Loucy (cell line): ENCODE measurements at regions not wholly inside any gene's neighbourhood (a gene's known extent, or its start where the extent isn't known, plus 50 kb on each side); places are given as distances from the start of the nearest gene placed in this dataset.

ENCODE experiments used
- H2AFZ ChIP-seq: fragments of 200-600 bp; sonication (generic); 2 replicates; pipeline ENCODE4 v1.6.0; 2016; ENCODE audit warnings: antibody characterized with exemption, mild to moderate bottlenecking, low read length, moderate library complexity
- H3F3A ChIP-seq: fragments of 200-600 bp; 2 replicates; pipeline ENCODE4 v1.6.0; 2016; ENCODE audit warnings: antibody characterized with exemption, low read depth, mild to moderate bottlenecking
- H3K27me3 ChIP-seq: fragments of 200-600 bp; sonication (generic); 2 replicates; pipeline ENCODE4 v1.6.1; 2014; ENCODE audit warnings: low read length, mild to moderate bottlenecking; ENCODE audit not compliant: insufficient read depth, poor library complexity, severe bottlenecking
- H3K36me3 ChIP-seq: fragments of 200-600 bp; sonication (generic); 2 replicates; pipeline ENCODE4 v1.6.1; 2016; ENCODE audit warnings: low read length; ENCODE audit not compliant: insufficient read depth
- H3K4me1 ChIP-seq: fragments of 200-600 bp; sonication (generic); 2 replicates; pipeline ENCODE4 v1.5.1; 2014; ENCODE audit warnings: low read length, mild to moderate bottlenecking; ENCODE audit not compliant: insufficient read depth, poor library complexity, severe bottlenecking
- H3K4me2 ChIP-seq: fragments of 200-600 bp; sonication (generic); 2 replicates; pipeline ENCODE4 v1.6.0; 2014; ENCODE audit warnings: antibody characterized with exemption, low read length, low read depth, mild to moderate bottlenecking; ENCODE audit not compliant: poor library complexity, severe bottlenecking
- H3K4me3 ChIP-seq: fragments of 200-600 bp; sonication (generic); 2 replicates; pipeline ENCODE4 v1.5.1; 2014; ENCODE audit warnings: low read length, mild to moderate bottlenecking, mixed read lengths; ENCODE audit not compliant: poor library complexity, severe bottlenecking
- H3K79me2 ChIP-seq: fragments of 200-600 bp; sonication (generic); 2 replicates; pipeline ENCODE4 v1.6.1; 2014; ENCODE audit warnings: low read length; ENCODE audit not compliant: insufficient read depth
- H3K9ac ChIP-seq: fragments of 200-600 bp; sonication (generic); 2 replicates; pipeline ENCODE4 v1.6.0; 2014; ENCODE audit warnings: mild to moderate bottlenecking, low read depth, low read length, moderate library complexity; ENCODE audit not compliant: poor library complexity, severe bottlenecking
- H3K9me2 ChIP-seq: fragments of 200-600 bp; sonication (generic); replicated peaks from 2 replicates; pipeline ENCODE4 v1.6.1; 2016; ENCODE audit warnings: low read depth, low read length, mixed read lengths
- H3K9me3 ChIP-seq: fragments of 200-600 bp; sonication (generic); 2 replicates; pipeline ENCODE4 v1.6.1; 2014; ENCODE audit warnings: mild to moderate bottlenecking, antibody characterized with exemption, low read length, low read depth; ENCODE audit not compliant: insufficient read depth
- H4K20me1 ChIP-seq: fragments of 200-600 bp; sonication (generic); 2 replicates; pipeline ENCODE4 v1.6.0; 2014; ENCODE audit warnings: antibody characterized with exemption, low read length, mild to moderate bottlenecking; ENCODE audit not compliant: insufficient read depth, poor library complexity, severe bottlenecking
- EZH2phosphoT487 ChIP-seq: fragments of 200-600 bp; IDR thresholded peaks from 2 replicates; pipeline ENCODE4 v1.6.1; 2018; ENCODE audit warnings: antibody characterized with exemption, mild to moderate bottlenecking, moderate library complexity, borderline replicate concordance
- TF ChIP-seq, protein P1 (sequence below): fragments of 200-600 bp; sonication (generic); conservative IDR thresholded peaks from 2 replicates; pipeline ENCODE4 v1.5.1; 2014; ENCODE audit warnings: mild to moderate bottlenecking, antibody characterized with exemption, low read length

DNA sequence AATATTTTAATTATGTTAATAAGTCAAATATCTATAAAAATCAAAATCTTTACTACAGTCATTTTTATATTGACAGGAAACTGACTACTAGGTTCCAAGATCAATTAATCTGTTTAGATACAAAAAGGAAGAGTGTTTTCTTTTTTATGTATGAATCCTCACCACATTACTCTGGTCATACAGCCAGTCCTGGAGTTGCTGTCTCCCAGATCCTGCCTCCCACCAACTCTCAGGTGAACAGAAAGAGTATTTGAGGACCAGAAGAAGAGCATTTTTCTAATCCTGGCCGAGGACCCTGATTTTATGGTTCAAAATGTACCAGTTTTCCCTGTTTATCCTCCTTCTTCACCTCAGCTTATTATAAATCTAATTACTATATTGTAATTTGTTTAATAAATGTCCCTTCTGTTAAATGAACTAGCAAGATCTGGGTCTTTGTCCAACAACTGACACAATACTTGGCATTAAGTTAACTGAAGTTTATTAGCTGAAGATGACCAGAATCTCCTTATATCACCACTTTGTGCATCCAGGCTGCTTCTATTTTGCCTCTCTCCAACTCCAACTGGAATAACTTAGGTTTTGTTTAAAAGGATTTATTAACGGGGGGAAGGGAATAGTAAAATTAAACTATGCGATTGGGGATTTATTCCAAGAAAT is 224.4 kb upstream of the PCDH7 start:
- H3K9me3 ChIP-seq, result no peaks in the 10 kb centered on the region
- H3K79me2 ChIP-seq, result no peaks in the 10 kb centered on the region
- TF ChIP-seq, protein P1, sequence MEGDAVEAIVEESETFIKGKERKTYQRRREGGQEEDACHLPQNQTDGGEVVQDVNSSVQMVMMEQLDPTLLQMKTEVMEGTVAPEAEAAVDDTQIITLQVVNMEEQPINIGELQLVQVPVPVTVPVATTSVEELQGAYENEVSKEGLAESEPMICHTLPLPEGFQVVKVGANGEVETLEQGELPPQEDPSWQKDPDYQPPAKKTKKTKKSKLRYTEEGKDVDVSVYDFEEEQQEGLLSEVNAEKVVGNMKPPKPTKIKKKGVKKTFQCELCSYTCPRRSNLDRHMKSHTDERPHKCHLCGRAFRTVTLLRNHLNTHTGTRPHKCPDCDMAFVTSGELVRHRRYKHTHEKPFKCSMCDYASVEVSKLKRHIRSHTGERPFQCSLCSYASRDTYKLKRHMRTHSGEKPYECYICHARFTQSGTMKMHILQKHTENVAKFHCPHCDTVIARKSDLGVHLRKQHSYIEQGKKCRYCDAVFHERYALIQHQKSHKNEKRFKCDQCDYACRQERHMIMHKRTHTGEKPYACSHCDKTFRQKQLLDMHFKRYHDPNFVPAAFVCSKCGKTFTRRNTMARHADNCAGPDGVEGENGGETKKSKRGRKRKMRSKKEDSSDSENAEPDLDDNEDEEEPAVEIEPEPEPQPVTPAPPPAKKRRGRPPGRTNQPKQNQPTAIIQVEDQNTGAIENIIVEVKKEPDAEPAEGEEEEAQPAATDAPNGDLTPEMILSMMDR, result no peak
- no peak for TF ChIP-seq EZH2phosphoT487

DNA sequence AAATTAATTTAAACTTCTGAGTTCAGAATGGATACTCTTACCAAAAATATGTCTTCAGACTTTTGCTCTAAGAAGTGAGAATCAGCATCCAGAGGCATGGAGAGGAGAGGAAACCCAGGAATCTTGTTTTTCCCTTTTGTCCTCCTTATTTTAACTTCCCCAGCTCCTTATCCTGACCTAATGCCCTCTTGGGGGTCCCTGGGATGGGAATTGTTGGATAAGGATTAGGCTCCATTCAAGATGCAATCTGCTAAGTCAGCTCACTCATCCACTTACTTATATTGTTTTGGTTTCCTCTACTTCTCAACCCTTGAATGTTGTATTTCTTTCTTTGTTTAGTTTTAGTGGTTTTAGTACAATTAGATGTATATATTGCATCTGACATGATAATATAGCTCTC is 208.4 kb upstream of the PCDH7 start:
- Histone ChIP-seq H3K36me3 (no peaks in the 10 kb centered on the region), H3K79me2 (no peaks in the 10 kb centered on the region), H3K4me2 (no peak overlapping the region), H3K9me2 (no peaks in the 10 kb centered on the region; the same call in 1 of the 2 replicates), H3K9me3 (no peaks in the 10 kb centered on the region), H3K4me3 (no peak overlapping the region), H3K27me3 (no peaks in the 10 kb centered on the region), H4K20me1 (no peaks in the 10 kb centered on the region), H3K4me1 (no peaks in the 10 kb centered on the region), H3K9ac (no peak overlapping the region), H3F3A (no peaks in the 10 kb centered on the region), H2AFZ (no peak overlapping the region)
- no peak for TF ChIP-seq EZH2phosphoT487
- TF ChIP-seq, protein P1, result no peak

More for the DNA sequence above, 224.4 kb upstream of the PCDH7 start:
- Histone ChIP-seq H3K4me1 (no peaks in the 10 kb centered on the region), H3K9me2 (no peaks in the 10 kb centered on the region), H3K36me3 (no peaks in the 10 kb centered on the region), H3K27me3 (no peaks in the 10 kb centered on the region), H3K9ac (no peak overlapping the region), H3K4me2 (no peak overlapping the region), H2AFZ (no peak overlapping the region), H3F3A (no peaks in the 10 kb centered on the region), H4K20me1 (no peaks in the 10 kb centered on the region), H3K4me3 (no peak overlapping the region)

DNA sequence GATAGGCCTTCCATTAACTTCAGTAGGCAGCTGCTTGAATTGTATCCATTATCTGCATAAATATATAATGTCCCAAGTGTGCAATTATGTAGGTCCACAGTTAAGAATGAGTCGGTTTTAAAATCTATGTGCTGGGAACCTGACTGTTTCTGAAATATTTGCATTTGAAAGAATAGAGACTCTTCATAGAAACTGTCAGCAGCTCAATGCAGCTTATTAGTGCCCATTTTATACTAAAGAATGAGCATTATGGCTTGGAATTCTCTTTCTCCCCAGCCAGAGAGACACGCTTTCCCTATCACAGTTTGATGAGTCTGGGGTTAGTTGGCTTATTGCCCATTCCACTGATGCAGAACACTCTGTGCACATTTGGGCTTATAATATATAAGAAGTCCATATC is 202.0 kb upstream of the PCDH7 start:
- H3K9me2 ChIP-seq, result no peaks in the 10 kb centered on the region; the same call in 1 of the 2 replicates
- no peak overlapping the region for H3K4me3 ChIP-seq
- H3K79me2 ChIP-seq, result no peaks in the 10 kb centered on the region
- H2AFZ ChIP-seq, result no peak overlapping the region
- H4K20me1 ChIP-seq, result no peaks in the 10 kb centered on the region
- H3K9me3 ChIP-seq, result no peaks in the 10 kb centered on the region
- no peaks in the 10 kb centered on the region for H3K36me3 ChIP-seq
- TF ChIP-seq EZH2phosphoT487, result no peak
- TF ChIP-seq, protein P1, result no peak
- no peak overlapping the region for H3K9ac ChIP-seq
- no peak overlapping the region for H3K4me2 ChIP-seq
- H3K27me3 ChIP-seq, result no peaks in the 10 kb centered on the region
- no peaks in the 10 kb centered on the region for H3K4me1 ChIP-seq
- H3F3A ChIP-seq, result no peaks in the 10 kb centered on the region
